SK-N-SH (cell line): ENCODE measurements at regions not wholly inside any gene's neighbourhood (a gene's known extent, or its start where the extent isn't known, plus 50 kb on each side); places are given as distances from the start of the nearest gene placed in this dataset.

Experiments
- CHD2 ChIP-seq: fragments of 150-350 bp; IDR thresholded peaks from 2 replicates; pipeline ENCODE4 v1.6.1; 2018; ENCODE audit warnings: low read length; ENCODE audit not compliant: partially characterized antibody
- CTCF ChIP-seq: fragments of 200-600 bp; sonication (generic); IDR thresholded peaks from 2 replicates; pipeline ENCODE4 v1.6.1; 2017; ENCODE audit warnings: antibody characterized with exemption, mild to moderate bottlenecking, moderate library complexity
- EP300 ChIP-seq, 2 experiments: IDR thresholded peaks; 2 replicates each; pipeline versions ENCODE4 v1.4.0 to v1.6.1; 2012; ENCODE audit warnings: borderline replicate concordance in 1 of 2, low read depth in 1 of 2, low read length in 1 of 2
- GABPA ChIP-seq: IDR thresholded peaks from 2 replicates; pipeline ENCODE4 v1.4.0; 2012; ENCODE audit warnings: low read depth, mild to moderate bottlenecking
- MAX ChIP-seq: IDR thresholded peaks from 2 replicates; pipeline ENCODE4 v1.4.0; 2012; ENCODE audit warnings: low read depth
- NFIC ChIP-seq: IDR thresholded peaks from 2 replicates; pipeline ENCODE4 v1.4.0; 2012; ENCODE audit warnings: borderline replicate concordance
- PBX3 ChIP-seq: IDR thresholded peaks from 2 replicates; pipeline ENCODE4; 2012
- POLR2AphosphoS5 ChIP-seq: IDR thresholded peaks from 2 replicates; pipeline ENCODE4 v1.6.1; 2012; ENCODE audit warnings: low read depth, low read length
- RFX5 ChIP-seq: IDR thresholded peaks from 2 replicates; pipeline ENCODE4 v1.6.1; 2012; ENCODE audit warnings: mild to moderate bottlenecking, improper control_type of control experiment, low read length
- SMC3 ChIP-seq: IDR thresholded peaks from 2 replicates; pipeline ENCODE4 v1.6.1; 2012; ENCODE audit warnings: low read depth, low read length, improper control_type of control experiment
- TCF12 ChIP-seq: IDR thresholded peaks from 2 replicates; pipeline ENCODE4 v1.4.0; 2012
- YY1 ChIP-seq: IDR thresholded peaks from 2 replicates; pipeline ENCODE4 v1.4.0; 2012; ENCODE audit warnings: low read depth, mild to moderate bottlenecking

- TF ChIP-seq CHD2: no peak
- TF ChIP-seq YY1: no peak
- TF ChIP-seq SMC3: peak; percentile 60
- peak; percentile 52 for TF ChIP-seq CTCF
- TF ChIP-seq TCF12: no peak
- no peak for TF ChIP-seq POLR2AphosphoS5
- no peak for TF ChIP-seq MAX
- TF ChIP-seq EP300 (IDR thresholded peaks at IDR 0.05; ENCODE audit: borderline replicate concordance in 1 of 2, low read depth in 1 of 2, low read length in 1 of 2): no peak
- TF ChIP-seq RFX5: no peak
- TF ChIP-seq GABPA: no peak
- TF ChIP-seq PBX3: no peak
- no peak for TF ChIP-seq NFIC
Measured at GRCh38 chr3:80688814-80689213, 921.0 kb upstream of the ROBO1 start.
